Neuron (in vitro differentiated cells): ENCODE measurements at regions not wholly inside any gene's neighbourhood (a gene's known extent, or its start where the extent isn't known, plus 50 kb on each side); places are given as distances from the start of the nearest gene placed in this dataset.

Experiments
- H2AFZ ChIP-seq: one replicate; pipeline ENCODE4 v1.6.1; 2013; ENCODE audit warnings: low read depth, mild to moderate bottlenecking, inconsistent platforms, low read length, moderate library complexity
- H3K27me3 ChIP-seq: one replicate; pipeline ENCODE4 v1.6.1; 2013; ENCODE audit warnings: low read length; ENCODE audit not compliant: insufficient read depth
- H3K36me3 ChIP-seq: one replicate; pipeline ENCODE4 v1.6.1; 2013; ENCODE audit warnings: low read length; ENCODE audit not compliant: insufficient read depth
- H3K4me1 ChIP-seq: one replicate; pipeline ENCODE4 v1.6.1; 2013; ENCODE audit warnings: low read length; ENCODE audit not compliant: insufficient read depth
- H3K4me3 ChIP-seq: 2 replicates; pipeline ENCODE4 v1.5.1; 2013; ENCODE audit warnings: mild to moderate bottlenecking, low read length, moderate library complexity
- H3K9me3 ChIP-seq: one replicate; pipeline ENCODE4 v1.6.1; 2013; ENCODE audit warnings: low read length

GRCh38 chr2:2795438-2796091, 464.5 kb upstream of the MYT1L start:
- Histone ChIP-seq H3K4me3 (no peak overlapping the region), H3K4me1 (no peaks in the 10 kb centered on the region), H2AFZ (no peak overlapping the region), H3K36me3 (no peaks in the 10 kb centered on the region), H3K27me3 (no peaks in the 10 kb centered on the region), H3K9me3 (no peaks in the 10 kb centered on the region)

GRCh38 chr2:2793925-2794560, 463.0 kb upstream of the MYT1L start:
- H2AFZ ChIP-seq: no peak overlapping the region
- no peaks in the 10 kb centered on the region for H3K36me3 ChIP-seq
- no peaks in the 10 kb centered on the region for H3K9me3 ChIP-seq
- H3K4me3 ChIP-seq: no peak overlapping the region
- H3K4me1 ChIP-seq: no peaks in the 10 kb centered on the region
- H3K27me3 ChIP-seq: no peaks in the 10 kb centered on the region

- no peaks in the 10 kb centered on the region for H3K4me1 ChIP-seq
- no peaks in the 10 kb centered on the region for H3K9me3 ChIP-seq
- H3K27me3 ChIP-seq: no peaks in the 10 kb centered on the region
- H3K4me3 ChIP-seq: no peak overlapping the region
- no peak overlapping the region for H2AFZ ChIP-seq
- H3K36me3 ChIP-seq: no peaks in the 10 kb centered on the region
Observed at GRCh38 chr2:2793514-2793913, 462.4 kb upstream of the MYT1L start.

- H3K4me1 ChIP-seq: no peaks in the 10 kb centered on the region
- H2AFZ ChIP-seq: no peak overlapping the region
- no peaks in the 10 kb centered on the region for H3K9me3 ChIP-seq
- no peak overlapping the region for H3K4me3 ChIP-seq
- no peaks in the 10 kb centered on the region for H3K27me3 ChIP-seq
- H3K36me3 ChIP-seq: no peaks in the 10 kb centered on the region
Observed at GRCh38 chr2:2791606-2792005, 460.5 kb upstream of the MYT1L start.

- Histone ChIP-seq H3K4me3 (no peak overlapping the region), H2AFZ (no peak overlapping the region), H3K27me3 (no peaks in the 10 kb centered on the region), H3K4me1 (no peaks in the 10 kb centered on the region), H3K9me3 (no peaks in the 10 kb centered on the region), H3K36me3 (no peaks in the 10 kb centered on the region)
Observed at GRCh38 chr2:2791031-2791430, 460.0 kb upstream of the MYT1L start.

- H2AFZ ChIP-seq: no peak overlapping the region
- no peaks in the 10 kb centered on the region for H3K36me3 ChIP-seq
- H3K4me1 ChIP-seq: no peaks in the 10 kb centered on the region
- H3K27me3 ChIP-seq: no peaks in the 10 kb centered on the region
- no peaks in the 10 kb centered on the region for H3K9me3 ChIP-seq
- H3K4me3 ChIP-seq: no peak overlapping the region
Observed at GRCh38 chr2:2788076-2788475, 457.0 kb upstream of the MYT1L start.

- Histone ChIP-seq H3K27me3 (no peaks in the 10 kb centered on the region), H3K36me3 (no peaks in the 10 kb centered on the region), H2AFZ (no peak overlapping the region), H3K9me3 (no peaks in the 10 kb centered on the region), H3K4me3 (no peak overlapping the region), H3K4me1 (no peaks in the 10 kb centered on the region)
Observed at GRCh38 chr2:2787301-2787907, 456.3 kb upstream of the MYT1L start.

GRCh38 chr2:2782007-2782406, 450.9 kb upstream of the MYT1L start:
- H3K27me3 ChIP-seq: no peaks in the 10 kb centered on the region
- H3K9me3 ChIP-seq: no peaks in the 10 kb centered on the region
- H3K4me1 ChIP-seq: no peaks in the 10 kb centered on the region
- H2AFZ ChIP-seq: no peak overlapping the region
- no peak overlapping the region for H3K4me3 ChIP-seq
- no peaks in the 10 kb centered on the region for H3K36me3 ChIP-seq

- no peaks in the 10 kb centered on the region for H3K4me1 ChIP-seq
- no peak overlapping the region for H2AFZ ChIP-seq
- H3K4me3 ChIP-seq: no peak overlapping the region
- H3K27me3 ChIP-seq: no peaks in the 10 kb centered on the region
- no peaks in the 10 kb centered on the region for H3K9me3 ChIP-seq
- H3K36me3 ChIP-seq: no peaks in the 10 kb centered on the region
Observed at GRCh38 chr2:2779727-2780126, 448.7 kb upstream of the MYT1L start.

- H3K4me1 ChIP-seq: no peaks in the 10 kb centered on the region
- H3K36me3 ChIP-seq: no peaks in the 10 kb centered on the region
- H3K4me3 ChIP-seq: no peak overlapping the region
- H2AFZ ChIP-seq: no peak overlapping the region
- no peaks in the 10 kb centered on the region for H3K9me3 ChIP-seq
- H3K27me3 ChIP-seq: no peaks in the 10 kb centered on the region
Observed at GRCh38 chr2:2777876-2778275, 446.8 kb upstream of the MYT1L start.

- no peaks in the 10 kb centered on the region for H3K9me3 ChIP-seq
- no peaks in the 10 kb centered on the region for H3K27me3 ChIP-seq
- H3K4me1 ChIP-seq: no peaks in the 10 kb centered on the region
- no peak overlapping the region for H3K4me3 ChIP-seq
- H2AFZ ChIP-seq: no peak overlapping the region
- no peaks in the 10 kb centered on the region for H3K36me3 ChIP-seq
Observed at GRCh38 chr2:2777213-2777612, 446.1 kb upstream of the MYT1L start.

- no peak overlapping the region for H2AFZ ChIP-seq
- H3K4me1 ChIP-seq: no peaks in the 10 kb centered on the region
- no peaks in the 10 kb centered on the region for H3K27me3 ChIP-seq
- H3K4me3 ChIP-seq: no peak overlapping the region
- no peaks in the 10 kb centered on the region for H3K9me3 ChIP-seq
- no peaks in the 10 kb centered on the region for H3K36me3 ChIP-seq
Observed at GRCh38 chr2:2775018-2775417, 443.9 kb upstream of the MYT1L start.

GRCh38 chr2:2773692-2774091, 442.6 kb upstream of the MYT1L start:
- Histone ChIP-seq H2AFZ (no peak overlapping the region), H3K27me3 (no peaks in the 10 kb centered on the region), H3K9me3 (no peaks in the 10 kb centered on the region), H3K4me3 (no peak overlapping the region), H3K4me1 (no peaks in the 10 kb centered on the region), H3K36me3 (no peaks in the 10 kb centered on the region)
